Endodermal cell (in vitro differentiated cells): ENCODE measurements at regions not wholly inside any gene's neighbourhood (a gene's known extent, or its start where the extent isn't known, plus 50 kb on each side); places are given as distances from the start of the nearest gene placed in this dataset.

ENCODE experiments used
- DNase-seq: peaks from one replicate; pipeline ENCODE4 v3.0.0-alpha.2; 2017
- H3K27ac ChIP-seq: 2 replicates; pipeline ENCODE4 v1.5.1; 2013; ENCODE audit warnings: mild to moderate bottlenecking, low read depth, low read length, moderate library complexity
- H3K27me3 ChIP-seq: 2 replicates; pipeline ENCODE4 v1.6.1; 2013; ENCODE audit warnings: mild to moderate bottlenecking, low read length, moderate library complexity; ENCODE audit not compliant: insufficient read depth, control insufficient read depth, poor library complexity, severe bottlenecking
- H3K36me3 ChIP-seq: 2 replicates; pipeline ENCODE4 v1.7.0; 2013; ENCODE audit warnings: mild to moderate bottlenecking, low read length, moderate library complexity; ENCODE audit not compliant: control insufficient read depth, insufficient read depth
- H3K4me1 ChIP-seq: one replicate; pipeline ENCODE4 v1.7.0; 2013; ENCODE audit warnings: low read length; ENCODE audit not compliant: control insufficient read depth, insufficient read depth
- H3K4me3 ChIP-seq: 2 replicates; pipeline ENCODE4 v1.5.1; 2013; ENCODE audit warnings: mild to moderate bottlenecking, low read length, moderate library complexity
- H3K9ac ChIP-seq: 2 replicates; pipeline ENCODE4 v1.6.1; 2013; ENCODE audit warnings: mild to moderate bottlenecking, low read length, moderate library complexity; ENCODE audit not compliant: poor library complexity, severe bottlenecking; ENCODE audit errors: extremely low read depth
- H3K9me3 ChIP-seq: 2 replicates; pipeline ENCODE4 v1.6.1; 2013; ENCODE audit warnings: mild to moderate bottlenecking, low read length, moderate library complexity; ENCODE audit not compliant: control insufficient read depth
- H3K27ac Mint-ChIP-seq: 2 replicates; pipeline ENCODE4 v1.8.0; 2020; ENCODE audit warnings: mixed read lengths
- H3K27me3 Mint-ChIP-seq: 2 replicates; pipeline ENCODE4 v1.8.0; 2021; ENCODE audit warnings: mild to moderate bottlenecking, mixed read lengths; ENCODE audit not compliant: insufficient read depth
- H3K36me3 Mint-ChIP-seq: 2 replicates; pipeline ENCODE4 v1.8.0; 2020; ENCODE audit warnings: low read depth, mixed read lengths
- H3K4me1 Mint-ChIP-seq: 2 replicates; pipeline ENCODE4 v1.8.0; 2020; ENCODE audit warnings: mixed read lengths
- H3K4me3 Mint-ChIP-seq: 2 replicates; pipeline ENCODE4 v1.8.0; 2020; ENCODE audit warnings: mild to moderate bottlenecking, moderate library complexity, mixed read lengths
- H3K9me3 Mint-ChIP-seq: 2 replicates; pipeline ENCODE4 v1.8.0; 2020; ENCODE audit warnings: mild to moderate bottlenecking, mixed read lengths
- CTCF ChIP-seq: fragments of 200-600 bp; sonication (generic); conservative IDR thresholded peaks from 2 replicates; pipeline ENCODE4 v1.5.0; 2021; ENCODE audit warnings: antibody characterized with exemption, mild to moderate bottlenecking
- WGBS, 2 experiments: methylation state at CpG; one replicate each; pipeline versions ENCODE4 v1.1.5 to v1.1.7; 2013; ENCODE audit warnings: missing lambda C conversion rate in 2 of 2, mixed read lengths in 1 of 2; ENCODE audit not compliant: insufficient coverage in 1 of 2, insufficient read length in 1 of 2; 5-methylcytosine and 5-hydroxymethylcytosine counted together

- Histone ChIP-seq H3K36me3 (no peaks in the 10 kb centered on the region), H3K27ac (no peak overlapping the region), H3K9ac (no peak overlapping the region), H3K4me3 (no peak overlapping the region), H3K9me3 (no peaks in the 10 kb centered on the region), H3K27me3 (no peaks in the 10 kb centered on the region), H3K4me1 (no peaks in the 10 kb centered on the region)
- WGBS, 2 experiments, result 90 to 100% methylated on average over 3 of the region's 3 CpGs
- Mint-ChIP-seq H3K27ac (no peak overlapping the region), H3K4me1 (no peaks in the 10 kb centered on the region), H3K9me3 (peaks cover 2% of the 10 kb centered on the region), H3K4me3 (no peak overlapping the region), H3K27me3 (no peaks in the 10 kb centered on the region), H3K36me3 (no peaks in the 10 kb centered on the region)
- no peak for DNase-seq
- TF ChIP-seq CTCF, result no peak
These were observed 194.5 kb upstream of the ARSJ start for GRCh38 chr4:114173968-114174367.

GRCh38 chr4:114177628-114178027 lies 198.2 kb upstream of the ARSJ start:
- Histone ChIP-seq H3K4me3 (no peak overlapping the region), H3K9me3 (peaks cover 8% of the 10 kb centered on the region), H3K27me3 (no peaks in the 10 kb centered on the region), H3K4me1 (no peaks in the 10 kb centered on the region), H3K27ac (no peak overlapping the region), H3K36me3 (no peaks in the 10 kb centered on the region), H3K9ac (no peak overlapping the region)
- WGBS, 2 experiments, result 78 to 86% methylated on average over 1 to 2 of the region's 2 CpGs
- Mint-ChIP-seq H3K27me3 (no peaks in the 10 kb centered on the region), H3K27ac (no peak overlapping the region), H3K9me3 (peaks cover 11% of the 10 kb centered on the region), H3K36me3 (no peaks in the 10 kb centered on the region), H3K4me1 (no peaks in the 10 kb centered on the region), H3K4me3 (no peak overlapping the region)
- DNase-seq, result no peak
- TF ChIP-seq CTCF, result no peak

- no peak for DNase-seq
- no peaks in the 10 kb centered on the region for H3K4me1 ChIP-seq
- Mint-ChIP-seq H3K4me1 (no peaks in the 10 kb centered on the region), H3K4me3 (no peak overlapping the region), H3K9me3 (peaks cover 19% of the 10 kb centered on the region), H3K36me3 (no peaks in the 10 kb centered on the region), H3K27ac (no peak overlapping the region), H3K27me3 (no peaks in the 10 kb centered on the region)
- H3K9me3 ChIP-seq, result peaks cover 14% of the 10 kb centered on the region
- no peaks in the 10 kb centered on the region for H3K36me3 ChIP-seq
- TF ChIP-seq CTCF, result no peak
- H3K4me3 ChIP-seq, result no peak overlapping the region
- no peak overlapping the region for H3K27ac ChIP-seq
- no peak overlapping the region for H3K9ac ChIP-seq
- H3K27me3 ChIP-seq, result no peaks in the 10 kb centered on the region
- WGBS, 2 experiments, result 80% methylated on average over 1 of the region's 1 CpG; no CpG with 5 or more reads in 1 of the 2 experiments
These were observed 198.9 kb upstream of the ARSJ start for GRCh38 chr4:114178392-114178791.
